HepG2 (cell line): ENCODE measurements at regions not wholly inside any gene's neighbourhood (a gene's known extent, or its start where the extent isn't known, plus 50 kb on each side); places are given as distances from the start of the nearest gene placed in this dataset.

Source experiments
- CBX2 ChIP-seq, 2 experiments: fragments of 200-600 bp in 1 of 2; sonication (generic); formaldehyde crosslinking in 1 of 2; IDR thresholded peaks; 2 replicates each; pipeline versions ENCODE4 v1.7.0 to v1.8.1; 2018 to 2022; ENCODE audit warnings: low read depth in 2 of 2, low read length in 1 of 2, mild to moderate bottlenecking in 1 of 2, missing genetic modification reagents in 1 of 2
- GPN1 ChIP-seq: sonication (generic); formaldehyde crosslinking; IDR thresholded peaks from 2 replicates; pipeline ENCODE4 v1.5.1; 2020; ENCODE audit warnings: missing genetic modification reagents, borderline replicate concordance
- MAFK ChIP-seq, 2 experiments: IDR thresholded peaks in 1 of 2; conservative IDR thresholded peaks in 1 of 2; 2 replicates each; pipeline ENCODE4 v1.6.1; 2011; ENCODE audit warnings: improper control_type of control experiment in 2 of 2, low read length in 2 of 2
- NFIC ChIP-seq: IDR thresholded peaks from 2 replicates; pipeline ENCODE4 v1.6.1; 2012; ENCODE audit warnings: mild to moderate bottlenecking, low read length, inconsistent platforms
- NR2F6 ChIP-seq, 2 experiments: IDR thresholded peaks; 2 replicates each; pipeline ENCODE4 v1.6.1; 2016; ENCODE audit warnings: antibody characterized with exemption in 1 of 2, mild to moderate bottlenecking in 1 of 2
- TEAD3 ChIP-seq: optimal IDR thresholded peaks from 2 replicates; pipeline ENCODE3; 2016; ENCODE audit warnings: borderline replicate concordance
- ZBTB10 ChIP-seq: sonication (generic); formaldehyde crosslinking; IDR thresholded peaks from 2 replicates; pipeline ENCODE4 v1.4.0; 2020; ENCODE audit warnings: missing genetic modification reagents, borderline replicate concordance
- ZFP36L2 ChIP-seq: sonication (generic); formaldehyde crosslinking; IDR thresholded peaks from 2 replicates; pipeline ENCODE4 v1.4.0; 2020; ENCODE audit warnings: missing genetic modification reagents
- ZNF558 ChIP-seq: sonication (generic); formaldehyde crosslinking; IDR thresholded peaks from 2 replicates; pipeline ENCODE4 v1.9.0; 2022; ENCODE audit warnings: mild to moderate bottlenecking, missing genetic modification reagents, borderline replicate concordance
- ZNF746 ChIP-seq: sonication (generic); formaldehyde crosslinking; IDR thresholded peaks from 2 replicates; pipeline ENCODE4 v1.8.0; 2022; ENCODE audit warnings: mild to moderate bottlenecking, missing genetic modification reagents
- ZSCAN25 ChIP-seq: sonication (generic); formaldehyde crosslinking; IDR thresholded peaks from 2 replicates; pipeline ENCODE4 v1.8.0; 2022; ENCODE audit warnings: mild to moderate bottlenecking, missing genetic modification reagents
- TF ChIP-seq, protein P1 (sequence below): sonication (generic); formaldehyde crosslinking; IDR thresholded peaks from 2 replicates; pipeline ENCODE4 v1.4.0; 2020; ENCODE audit warnings: missing genetic modification reagents, borderline replicate concordance
- TF ChIP-seq, protein P2 (sequence below): sonication (generic); formaldehyde crosslinking; IDR thresholded peaks from 2 replicates; pipeline ENCODE4 v1.4.0; 2020; ENCODE audit warnings: mild to moderate bottlenecking, missing genetic modification reagents
- TF ChIP-seq, protein P3 (sequence below): sonication (generic); formaldehyde crosslinking; IDR thresholded peaks from 2 replicates; pipeline ENCODE4 v1.8.0; 2022; ENCODE audit warnings: missing genetic modification reagents, mild to moderate bottlenecking, moderate library complexity, borderline replicate concordance

GRCh38 chr2:167510071-167510759 lies 621.9 kb downstream of the XIRP2 start (continued):
- TF ChIP-seq ZBTB10 (no peak), NR2F6 (IDR thresholded peaks at IDR 0.05) (peak; percentile 95), NR2F6 (CRISPR knock-in tag; IDR thresholded peaks at IDR 0.05) (peak; percentile 88), ZNF746 (CRISPR knock-in tag) (no peak), ZSCAN25 (CRISPR knock-in tag) (no peak), MAFK (conservative IDR thresholded peaks at IDR 0.05 in 1 of 2, IDR thresholded peaks at IDR 0.05 in 1 of 2; ENCODE audit: low read length in 2 of 2) (no peak), ZNF558 (CRISPR knock-in tag) (no peak; the same call in 1 of the 2 replicates), TEAD3 (CRISPR knock-in tag) (peak; percentile 90), GPN1 (no peak), CBX2 (IDR thresholded peaks at IDR 0.05; ENCODE audit: low read depth, low read length) (no peak), CBX2 (CRISPR knock-in tag; IDR thresholded peaks at IDR 0.05; ENCODE audit: low read depth) (no peak), NFIC (peak; percentile 94), ZFP36L2 (no peak)
- TF ChIP-seq, protein P1, sequence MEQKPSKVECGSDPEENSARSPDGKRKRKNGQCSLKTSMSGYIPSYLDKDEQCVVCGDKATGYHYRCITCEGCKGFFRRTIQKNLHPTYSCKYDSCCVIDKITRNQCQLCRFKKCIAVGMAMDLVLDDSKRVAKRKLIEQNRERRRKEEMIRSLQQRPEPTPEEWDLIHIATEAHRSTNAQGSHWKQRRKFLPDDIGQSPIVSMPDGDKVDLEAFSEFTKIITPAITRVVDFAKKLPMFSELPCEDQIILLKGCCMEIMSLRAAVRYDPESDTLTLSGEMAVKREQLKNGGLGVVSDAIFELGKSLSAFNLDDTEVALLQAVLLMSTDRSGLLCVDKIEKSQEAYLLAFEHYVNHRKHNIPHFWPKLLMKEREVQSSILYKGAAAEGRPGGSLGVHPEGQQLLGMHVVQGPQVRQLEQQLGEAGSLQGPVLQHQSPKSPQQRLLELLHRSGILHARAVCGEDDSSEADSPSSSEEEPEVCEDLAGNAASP: no peak
- TF ChIP-seq, protein P2, sequence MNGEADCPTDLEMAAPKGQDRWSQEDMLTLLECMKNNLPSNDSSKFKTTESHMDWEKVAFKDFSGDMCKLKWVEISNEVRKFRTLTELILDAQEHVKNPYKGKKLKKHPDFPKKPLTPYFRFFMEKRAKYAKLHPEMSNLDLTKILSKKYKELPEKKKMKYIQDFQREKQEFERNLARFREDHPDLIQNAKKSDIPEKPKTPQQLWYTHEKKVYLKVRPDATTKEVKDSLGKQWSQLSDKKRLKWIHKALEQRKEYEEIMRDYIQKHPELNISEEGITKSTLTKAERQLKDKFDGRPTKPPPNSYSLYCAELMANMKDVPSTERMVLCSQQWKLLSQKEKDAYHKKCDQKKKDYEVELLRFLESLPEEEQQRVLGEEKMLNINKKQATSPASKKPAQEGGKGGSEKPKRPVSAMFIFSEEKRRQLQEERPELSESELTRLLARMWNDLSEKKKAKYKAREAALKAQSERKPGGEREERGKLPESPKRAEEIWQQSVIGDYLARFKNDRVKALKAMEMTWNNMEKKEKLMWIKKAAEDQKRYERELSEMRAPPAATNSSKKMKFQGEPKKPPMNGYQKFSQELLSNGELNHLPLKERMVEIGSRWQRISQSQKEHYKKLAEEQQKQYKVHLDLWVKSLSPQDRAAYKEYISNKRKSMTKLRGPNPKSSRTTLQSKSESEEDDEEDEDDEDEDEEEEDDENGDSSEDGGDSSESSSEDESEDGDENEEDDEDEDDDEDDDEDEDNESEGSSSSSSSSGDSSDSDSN (CRISPR knock-in tag): no peak
- TF ChIP-seq, protein P3, sequence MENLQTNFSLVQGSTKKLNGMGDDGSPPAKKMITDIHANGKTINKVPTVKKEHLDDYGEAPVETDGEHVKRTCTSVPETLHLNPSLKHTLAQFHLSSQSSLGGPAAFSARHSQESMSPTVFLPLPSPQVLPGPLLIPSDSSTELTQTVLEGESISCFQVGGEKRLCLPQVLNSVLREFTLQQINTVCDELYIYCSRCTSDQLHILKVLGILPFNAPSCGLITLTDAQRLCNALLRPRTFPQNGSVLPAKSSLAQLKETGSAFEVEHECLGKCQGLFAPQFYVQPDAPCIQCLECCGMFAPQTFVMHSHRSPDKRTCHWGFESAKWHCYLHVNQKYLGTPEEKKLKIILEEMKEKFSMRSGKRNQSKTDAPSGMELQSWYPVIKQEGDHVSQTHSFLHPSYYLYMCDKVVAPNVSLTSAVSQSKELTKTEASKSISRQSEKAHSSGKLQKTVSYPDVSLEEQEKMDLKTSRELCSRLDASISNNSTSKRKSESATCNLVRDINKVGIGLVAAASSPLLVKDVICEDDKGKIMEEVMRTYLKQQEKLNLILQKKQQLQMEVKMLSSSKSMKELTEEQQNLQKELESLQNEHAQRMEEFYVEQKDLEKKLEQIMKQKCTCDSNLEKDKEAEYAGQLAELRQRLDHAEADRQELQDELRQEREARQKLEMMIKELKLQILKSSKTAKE (CRISPR knock-in tag): peak; percentile 69; the same call in 1 of the 2 replicates
